Erythroblast (primary cell): ENCODE measurements at regions not wholly inside any gene's neighbourhood (a gene's known extent, or its start where the extent isn't known, plus 50 kb on each side); places are given as distances from the start of the nearest gene placed in this dataset.
"Not testable (repeated sequence)": the region's sequence is repeated elsewhere in the genome, so short reads cannot be mapped to it uniquely, and the experiment has no call there.

Experiments
- DNase-seq, 2 experiments: peaks; one replicate each; lab custom pipeline; 2025; lab: John Stamatoyannopoulos, UW
- GATA1 ChIP-seq: IDR thresholded peaks from 2 replicates; pipeline ENCODE4 v1.6.1; 2011; ENCODE audit warnings: low read depth, mild to moderate bottlenecking, control low read depth, low read length, moderate library complexity
- POLR2A ChIP-seq: IDR thresholded peaks from 2 replicates; pipeline ENCODE4 v1.6.1; 2011; ENCODE audit warnings: mild to moderate bottlenecking, low read length

DNA sequence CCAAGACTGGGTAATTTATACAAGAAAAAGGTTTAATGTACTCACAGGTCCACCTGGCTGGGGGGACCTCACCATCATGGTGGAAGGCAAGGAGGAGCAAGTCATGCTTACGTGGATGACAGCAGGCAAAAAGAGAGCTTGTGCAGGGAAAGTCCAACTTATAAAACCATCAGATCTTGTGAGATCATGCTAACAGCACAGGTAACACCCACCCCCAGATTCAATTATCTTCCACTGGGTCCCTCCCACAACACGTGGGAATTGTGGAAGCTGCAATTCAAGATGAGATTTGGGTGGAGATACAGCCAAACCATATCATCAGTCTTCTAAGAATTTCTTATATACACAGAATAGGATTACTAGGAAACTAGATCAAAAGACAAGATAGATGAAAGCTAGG, 555.6 kb downstream of the PRR16 start:
- TF ChIP-seq GATA1 (no peak), POLR2A (no peak)
- DNase-seq, result peak; percentile 13 to 22

- TF ChIP-seq GATA1, result no peak
- TF ChIP-seq POLR2A, result no peak
- no peak for DNase-seq
These were observed 557.6 kb downstream of the PRR16 start for GRCh38 chr5:121021681-121022080.

- no peak for DNase-seq
- TF ChIP-seq GATA1, result no peak
- no peak for TF ChIP-seq POLR2A
These were observed 560.6 kb downstream of the PRR16 start for GRCh38 chr5:121024416-121025311.

DNA sequence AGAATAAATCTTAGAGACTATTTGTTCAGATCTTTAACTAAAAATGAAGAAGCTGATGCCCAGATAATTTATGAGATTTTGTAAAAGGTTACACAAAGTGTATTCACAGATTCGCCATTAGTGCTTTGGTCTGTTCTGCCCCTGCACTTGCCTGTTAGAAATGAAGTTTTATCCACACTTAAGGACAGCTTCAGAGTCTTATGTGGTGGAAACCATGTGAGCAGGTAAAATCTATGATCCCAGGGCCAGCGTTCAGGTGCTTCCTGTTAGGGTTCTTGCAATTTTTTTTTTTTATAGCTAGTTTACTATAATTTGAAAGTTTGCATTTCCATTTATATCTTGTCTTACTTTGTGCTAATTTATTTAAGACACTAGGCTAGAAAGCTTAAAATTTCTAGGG, 561.6 kb downstream of the PRR16 start:
- no peak for DNase-seq
- TF ChIP-seq GATA1 (no peak), POLR2A (no peak)

GRCh38 chr5:121027636-121028035, 563.5 kb downstream of the PRR16 start:
- TF ChIP-seq POLR2A, result no peak
- TF ChIP-seq GATA1, result no peak
- DNase-seq, result no peak

- no peak for DNase-seq
- TF ChIP-seq POLR2A (no peak), GATA1 (no peak)
These were observed 565.6 kb downstream of the PRR16 start for GRCh38 chr5:121029536-121030245.

- no peak for TF ChIP-seq GATA1
- TF ChIP-seq POLR2A, result no peak
- DNase-seq, result no peak
These were observed 567.4 kb downstream of the PRR16 start for GRCh38 chr5:121031491-121031890.

DNA sequence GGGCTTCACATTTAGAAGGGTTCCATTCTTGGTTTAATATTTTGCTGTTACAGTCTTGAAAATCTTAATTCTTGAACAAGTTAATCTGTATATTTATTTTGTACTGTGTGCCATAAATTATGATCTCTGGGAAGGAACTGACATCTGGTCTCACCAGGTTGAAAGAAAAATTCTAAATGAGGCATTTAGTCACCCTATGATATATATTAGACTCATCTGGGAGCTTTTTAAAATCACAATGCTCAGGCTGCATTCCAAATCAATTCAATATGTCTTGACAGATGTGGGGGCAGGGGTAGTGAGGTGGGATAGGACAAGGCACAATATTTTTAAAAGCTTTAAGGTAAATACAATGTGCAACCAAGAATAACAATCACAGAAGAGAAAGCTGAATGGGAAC, 569.2 kb downstream of the PRR16 start:
- TF ChIP-seq GATA1 (no peak), POLR2A (no peak)
- no peak for DNase-seq

DNA sequence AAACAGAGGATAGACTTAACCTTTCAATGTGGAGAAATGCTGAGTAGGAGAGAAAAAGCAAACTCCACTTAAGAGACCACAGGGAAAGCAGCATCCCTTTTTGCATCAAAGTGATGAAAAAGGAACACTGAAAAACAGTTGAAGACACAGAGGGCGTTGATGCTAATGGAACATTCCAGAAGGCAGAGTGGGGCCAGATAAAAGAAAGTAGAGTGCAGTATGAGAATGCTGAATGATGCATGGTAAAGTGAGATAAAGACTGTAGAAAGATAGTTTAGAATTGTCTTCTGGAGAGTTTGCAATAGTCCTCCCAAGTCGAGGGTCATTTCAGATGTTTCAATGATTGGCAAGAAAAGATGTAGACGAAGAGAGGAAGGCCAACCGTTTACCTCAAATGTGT, 574.3 kb downstream of the PRR16 start:
- DNase-seq, result peak in 1 of 2 experiments; percentile 3
- no peak for TF ChIP-seq GATA1
- no peak for TF ChIP-seq POLR2A

DNA sequence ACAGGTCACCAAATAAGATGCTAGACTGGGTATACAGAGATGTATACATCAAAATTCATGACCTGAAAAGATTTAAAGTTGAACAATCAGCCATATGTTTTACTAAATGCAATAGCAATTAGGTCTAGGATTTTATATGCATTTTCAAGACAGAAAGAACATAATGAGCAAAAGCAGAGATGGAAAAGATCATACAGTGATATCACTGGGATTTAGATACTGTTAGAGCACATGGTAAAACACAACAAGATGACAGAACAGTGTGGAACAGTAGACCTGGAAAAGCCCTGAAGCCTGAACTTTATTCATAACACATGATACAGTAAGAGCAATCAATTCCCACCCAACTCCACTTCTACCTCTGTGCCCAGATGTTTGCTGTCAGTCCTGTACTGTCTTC, 585.9 kb downstream of the PRR16 start:
- TF ChIP-seq POLR2A, result no peak
- no peak for TF ChIP-seq GATA1

DNA sequence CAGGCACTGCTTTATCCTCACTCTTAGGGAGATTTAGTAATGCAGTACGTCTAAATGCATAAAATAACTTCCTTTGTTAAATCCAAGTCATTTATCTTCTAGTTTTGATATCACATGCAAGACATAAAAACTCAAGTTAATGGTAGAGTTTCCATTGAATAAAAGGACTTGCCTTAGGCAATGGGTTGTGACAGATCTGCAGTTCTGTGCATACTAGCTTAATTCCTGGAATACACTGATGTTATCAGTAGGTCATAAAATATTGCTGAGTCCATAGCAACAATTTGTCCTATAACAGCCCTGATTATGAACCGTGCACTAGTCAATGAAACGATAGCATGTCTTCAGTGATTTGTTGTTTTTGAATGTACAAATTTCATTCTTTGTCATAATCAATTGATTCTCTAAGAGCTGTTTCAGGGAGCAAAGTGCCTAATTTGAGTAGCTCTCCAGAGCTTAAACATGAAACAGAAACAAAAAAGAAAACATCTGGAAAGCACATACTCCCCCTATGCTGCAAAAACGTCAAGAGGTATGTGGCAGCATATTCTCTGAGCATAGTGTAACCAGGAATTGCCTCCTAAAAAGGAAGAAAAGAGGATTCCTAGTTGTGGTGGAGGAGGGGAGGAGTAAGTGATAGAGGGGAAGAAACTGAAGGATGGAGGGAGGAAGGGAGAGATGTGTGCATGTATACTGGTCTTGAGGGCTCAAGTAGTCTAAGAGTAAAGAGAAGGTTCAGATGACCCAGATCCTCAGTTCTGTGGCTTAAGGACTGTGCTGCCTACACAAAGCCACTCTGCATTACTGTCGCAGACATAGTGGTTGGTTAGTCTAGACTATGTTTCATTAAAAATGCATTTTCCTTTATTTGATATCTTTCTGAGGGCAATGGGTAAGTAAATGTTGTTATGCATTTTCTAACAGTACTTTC, 589.2 kb downstream of the PRR16 start:
- peak; percentile 5 to 9 for DNase-seq
- no peak for TF ChIP-seq POLR2A
- no peak for TF ChIP-seq GATA1

More for the DNA sequence above, 585.9 kb downstream of the PRR16 start:
- no peak for DNase-seq

GRCh38 chr5:121055586-121055985, 591.5 kb downstream of the PRR16 start:
- DNase-seq, result no peak
- TF ChIP-seq POLR2A (no peak), GATA1 (no peak)

GRCh38 chr5:121064241-121064640, 600.1 kb downstream of the PRR16 start:
- DNase-seq, result not testable (repeated sequence)

DNA sequence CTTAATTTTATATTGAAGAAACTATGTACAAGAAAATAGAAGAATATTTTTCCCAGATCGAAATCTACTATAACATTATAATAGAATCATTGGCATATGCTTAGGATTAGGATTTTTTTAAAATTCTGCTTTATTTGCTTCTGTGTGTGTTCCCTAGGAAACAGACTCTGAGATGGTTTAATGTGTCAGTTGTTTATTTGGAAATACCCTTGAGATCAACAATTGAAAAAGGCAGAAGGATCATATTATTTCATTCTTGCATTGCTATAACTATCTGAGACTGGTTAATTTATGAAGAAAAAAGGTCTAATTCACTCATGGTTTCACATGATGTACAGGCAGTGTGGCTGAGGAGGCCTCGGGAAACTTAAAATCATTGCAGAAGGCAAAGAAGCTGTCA, 622.6 kb downstream of the PRR16 start:
- no peak for TF ChIP-seq GATA1
- TF ChIP-seq POLR2A, result no peak
- DNase-seq, result no peak
